ENCODE measurements at regions not wholly inside any gene's neighbourhood (a gene's known extent, or its start where the extent isn't known, plus 50 kb on each side); places are given as distances from the start of the nearest gene placed in this dataset.
"Not testable (repeated sequence)": the region's sequence is repeated elsewhere in the genome, so short reads cannot be mapped to it uniquely, and the experiment has no call there.

DNA sequence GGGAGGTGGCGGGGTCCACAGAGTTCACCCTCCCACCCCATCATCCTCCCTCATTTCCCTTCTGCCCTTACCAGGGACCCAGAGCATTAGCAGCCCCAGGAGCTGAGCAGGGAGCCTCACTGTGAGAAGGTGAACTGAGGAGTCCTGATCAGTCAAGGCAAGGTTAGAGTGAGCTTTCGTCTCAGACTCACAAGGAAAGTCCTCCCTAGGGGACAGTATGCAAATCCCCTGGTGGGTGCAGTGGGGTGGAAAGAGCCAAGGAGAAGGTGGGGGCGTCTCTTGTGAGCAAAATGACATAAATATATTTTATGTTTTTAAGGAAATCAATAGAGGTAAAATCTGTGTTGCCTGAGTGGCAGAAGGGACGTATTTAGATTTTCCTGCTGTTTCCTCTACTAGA lies 329.1 kb downstream of the RPIA start:
- not testable (repeated sequence) for H2BK5ac ChIP-seq (ENCODE audit: insufficient read length, low read length); H3K4ac ChIP-seq (ENCODE audit: low read depth, low read length); H4K20me1 ChIP-seq (ENCODE audit: control insufficient read depth, insufficient read depth, insufficient read length); H3K4me2 ChIP-seq (ENCODE audit: insufficient read depth, insufficient read length, low read length); H3T11ph ChIP-seq (ENCODE audit: low read length); H3K23ac ChIP-seq (ENCODE audit: insufficient read length, low read depth, low read length); DNase-seq; H2BK120ac ChIP-seq (ENCODE audit: low read depth, low read length, poor library complexity, severe bottlenecking); H2BK15ac ChIP-seq (ENCODE audit: low read depth, low read length); H3K27ac ChIP-seq (ENCODE audit: insufficient read length, low read depth, low read length); H2AFZ ChIP-seq (ENCODE audit: low read length); H2BK12ac ChIP-seq (ENCODE audit: insufficient read length, low read depth, low read length); H3K4me3 Mint-ChIP-seq; H3K79me1 ChIP-seq (ENCODE audit: insufficient read depth, low read depth, low read length, poor library complexity, severe bottlenecking); H3K27me3 ChIP-seq (ENCODE audit: insufficient read depth, low read length); H3K9ac ChIP-seq (ENCODE audit: extremely low read depth, insufficient read length, low read length); H3K56ac ChIP-seq (ENCODE audit: insufficient read length, low read depth, low read length); H3K23me2 ChIP-seq (ENCODE audit: insufficient read length, low read depth, low read length, poor library complexity, severe bottlenecking); H2AK5ac ChIP-seq (ENCODE audit: insufficient read length, low read length); H4K91ac ChIP-seq (ENCODE audit: insufficient read length, low read depth, low read length); H3K79me2 ChIP-seq (ENCODE audit: insufficient read depth, low read length); H3K14ac ChIP-seq (ENCODE audit: insufficient read depth, low read length); H3K27ac Mint-ChIP-seq; H3K27me3 Mint-ChIP-seq (ENCODE audit: low read depth); H3K4me1 Mint-ChIP-seq; H3K36me3 Mint-ChIP-seq (ENCODE audit: insufficient read depth in 1 of 3, low read depth in 3 of 3); H4K8ac ChIP-seq (replicated peaks; ENCODE audit: insufficient read length, low read depth, low read length); H3K18ac ChIP-seq (ENCODE audit: insufficient read length, low read depth, low read length); H3K4me1 ChIP-seq (ENCODE audit: insufficient read depth, low read length); H3K9me3 ChIP-seq (ENCODE audit: control insufficient read depth, low read depth, low read length); H4K5ac ChIP-seq (ENCODE audit: insufficient read length, low read depth, low read length); H2BK20ac ChIP-seq (ENCODE audit: low read depth, low read length, poor library complexity, severe bottlenecking)
- WGBS (ENCODE audit: extremely low coverage, insufficient read length, low lambda C conversion rate), result no CpG with 5 or more reads among the region's 4 CpGs
- peaks cover 43 to 72% of the 10 kb centered on the region in 2 experiments for H3K9me3 Mint-ChIP-seq

DNA sequence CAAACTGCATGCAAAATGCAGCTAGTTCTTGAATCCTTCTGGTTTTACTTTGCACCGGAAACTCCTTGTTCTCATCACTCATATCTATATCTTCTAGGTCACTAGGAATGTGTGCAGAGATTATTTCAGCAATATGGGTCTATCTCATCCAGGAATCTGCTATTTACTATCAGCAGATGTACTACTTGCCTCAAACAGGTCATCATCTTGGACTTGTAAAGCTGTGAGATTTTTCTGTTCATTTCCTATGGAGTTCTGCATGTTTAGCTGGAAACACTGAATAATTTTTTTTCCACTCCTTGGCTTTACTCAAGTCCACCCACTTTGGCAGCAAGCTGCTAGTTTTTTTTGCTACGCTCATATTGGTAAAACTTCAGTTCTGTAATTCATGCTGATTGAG lies 334.8 kb downstream of the RPIA start:
- not testable (repeated sequence) for H3K4ac ChIP-seq (ENCODE audit: low read depth, low read length); H3K4me1 Mint-ChIP-seq; H3K9ac ChIP-seq (ENCODE audit: extremely low read depth, insufficient read length, low read length); DNase-seq; H3K4me3 Mint-ChIP-seq; H3K79me2 ChIP-seq (ENCODE audit: insufficient read depth, low read length); H3K27ac Mint-ChIP-seq; H3K4me2 ChIP-seq (ENCODE audit: insufficient read depth, insufficient read length, low read length); H3K23me2 ChIP-seq (ENCODE audit: insufficient read length, low read depth, low read length, poor library complexity, severe bottlenecking); H3K9me3 ChIP-seq (ENCODE audit: control insufficient read depth, low read depth, low read length); H2AK5ac ChIP-seq (ENCODE audit: insufficient read length, low read length); H3K14ac ChIP-seq (ENCODE audit: insufficient read depth, low read length); H3K27ac ChIP-seq (ENCODE audit: insufficient read length, low read depth, low read length); H3T11ph ChIP-seq (ENCODE audit: low read length); H2AFZ ChIP-seq (ENCODE audit: low read length); H3K56ac ChIP-seq (ENCODE audit: insufficient read length, low read depth, low read length); H3K23ac ChIP-seq (ENCODE audit: insufficient read length, low read depth, low read length); H2BK12ac ChIP-seq (ENCODE audit: insufficient read length, low read depth, low read length); H4K8ac ChIP-seq (replicated peaks; ENCODE audit: insufficient read length, low read depth, low read length); H4K20me1 ChIP-seq (ENCODE audit: control insufficient read depth, insufficient read depth, insufficient read length); H2BK15ac ChIP-seq (ENCODE audit: low read depth, low read length); H4K5ac ChIP-seq (ENCODE audit: insufficient read length, low read depth, low read length); H3K79me1 ChIP-seq (ENCODE audit: insufficient read depth, low read depth, low read length, poor library complexity, severe bottlenecking); H3K4me1 ChIP-seq (ENCODE audit: insufficient read depth, low read length); H3K27me3 Mint-ChIP-seq (ENCODE audit: low read depth); H3K27me3 ChIP-seq (ENCODE audit: insufficient read depth, low read length); H3K18ac ChIP-seq (ENCODE audit: insufficient read length, low read depth, low read length); H2BK120ac ChIP-seq (ENCODE audit: low read depth, low read length, poor library complexity, severe bottlenecking); H2BK20ac ChIP-seq (ENCODE audit: low read depth, low read length, poor library complexity, severe bottlenecking); H2BK5ac ChIP-seq (ENCODE audit: insufficient read length, low read length); H4K91ac ChIP-seq (ENCODE audit: insufficient read length, low read depth, low read length)
- peaks cover 2 to 14% (median 4%) of the 10 kb centered on the region in 3 experiments; a peak in 4 of 7 replicates for H3K36me3 Mint-ChIP-seq (ENCODE audit: insufficient read depth in 1 of 3, low read depth in 3 of 3)
- H3K9me3 Mint-ChIP-seq, result peaks cover 45 to 75% of the 10 kb centered on the region in 2 experiments
- no CpG with 5 or more reads among the region's 2 CpGs for WGBS (ENCODE audit: extremely low coverage, insufficient read length, low lambda C conversion rate)
